ENCODE measurements at regions not wholly inside any gene's neighbourhood (a gene's known extent, or its start where the extent isn't known, plus 50 kb on each side); places are given as distances from the start of the nearest gene placed in this dataset.

GRCh38 chr10:4506095-4506494 is 319.9 kb upstream of the AKR1E2 start:
- DNase-seq = no peak
- Histone ChIP-seq H3K27ac (no peak overlapping the region), H3K36me3 (no peaks in the 10 kb centered on the region), H3K4me1 (no peaks in the 10 kb centered on the region), H3K4me3 (no peak overlapping the region), H3K9me3 (no peaks in the 10 kb centered on the region), H3K27me3 (no peaks in the 10 kb centered on the region)
- TF ChIP-seq CTCF (IDR thresholded peaks at IDR 0.05) (no peak), POLR2A (IDR thresholded peaks at IDR 0.05) (no peak), EP300 (IDR thresholded peaks at IDR 0.05; ENCODE audit: low read depth) (no peak), POLR2AphosphoS5 (IDR thresholded peaks at IDR 0.05) (no peak)
- 87 to 96% methylated on average over 2 of the region's 2 CpGs for WGBS, 2 donors (ENCODE audit: low coverage in 1 of 2)
- in situ Hi-C loops (cut with MboI; ENCODE audit: low pct_ligation_motif_present in 1 of 4, low pct_unique_long_range_greater_than_20kb in 1 of 4, low sequenced_read_pairs in 3 of 4) (loop anchor here in 3 of 4 donors (25.0 kb wide), 2 partner anchors 256 to 1294 kb away; no protein-coding TSS in a partner anchor), intact Hi-C loops (cut with DNase I; ENCODE audit: low total_unique reads) (no loop called here)

- Histone ChIP-seq H3K27ac (no peak overlapping the region), H3K4me1 (no peaks in the 10 kb centered on the region), H3K9me3 (no peaks in the 10 kb centered on the region), H3K36me3 (no peaks in the 10 kb centered on the region), H3K4me3 (no peak overlapping the region), H3K27me3 (no peaks in the 10 kb centered on the region)
- WGBS, 2 donors (ENCODE audit: low coverage in 1 of 2) = 89 to 93% methylated on average over 4 to 5 of the region's 5 CpGs
- in situ Hi-C loops (cut with MboI; ENCODE audit: low pct_ligation_motif_present in 1 of 4, low pct_unique_long_range_greater_than_20kb in 1 of 4, low sequenced_read_pairs in 3 of 4) = loop anchor here in 3 of 4 donors (25.0 kb wide), 2 partner anchors 258 to 1292 kb away; no protein-coding TSS in a partner anchor
- no peak for DNase-seq
- intact Hi-C loops (cut with DNase I; ENCODE audit: low total_unique reads) = no loop called here
- TF ChIP-seq POLR2AphosphoS5 (IDR thresholded peaks at IDR 0.05) = no peak
- TF ChIP-seq POLR2A (IDR thresholded peaks at IDR 0.05) = no peak
- no peak for TF ChIP-seq EP300 (IDR thresholded peaks at IDR 0.05; ENCODE audit: low read depth)
- TF ChIP-seq CTCF (IDR thresholded peaks at IDR 0.05) = no peak
These were observed 321.5 kb upstream of the AKR1E2 start for GRCh38 chr10:4504550-4504949.

- TF ChIP-seq EP300 (IDR thresholded peaks at IDR 0.05; ENCODE audit: low read depth) (no peak), POLR2AphosphoS5 (IDR thresholded peaks at IDR 0.05) (no peak), POLR2A (IDR thresholded peaks at IDR 0.05) (no peak), CTCF (IDR thresholded peaks at IDR 0.05) (no peak)
- Histone ChIP-seq H3K36me3 (no peaks in the 10 kb centered on the region), H3K27ac (no peak overlapping the region), H3K4me3 (no peak overlapping the region), H3K9me3 (no peaks in the 10 kb centered on the region), H3K4me1 (peaks cover 0 to 5% (median 2%) of the 10 kb centered on the region in 4 donors), H3K27me3 (no peaks in the 10 kb centered on the region)
- in situ Hi-C loops (cut with MboI; ENCODE audit: low pct_ligation_motif_present in 1 of 4, low pct_unique_long_range_greater_than_20kb in 1 of 4, low sequenced_read_pairs in 3 of 4) = loop anchor here in 3 of 4 donors (25.0 kb wide), 2 partner anchors 259 to 1291 kb away; no protein-coding TSS in a partner anchor
- intact Hi-C loops (cut with DNase I; ENCODE audit: low total_unique reads) = no loop called here
- no peak for DNase-seq
- WGBS, 2 donors (ENCODE audit: low coverage in 1 of 2) = 95 to 96% methylated on average over 2 of the region's 2 CpGs
These were observed 322.9 kb upstream of the AKR1E2 start for GRCh38 chr10:4503076-4503475.

- Histone ChIP-seq H3K4me3 (no peak overlapping the region), H3K27me3 (no peaks in the 10 kb centered on the region), H3K4me1 (peaks cover 0 to 8% (median 3%) of the 10 kb centered on the region in 4 donors), H3K9me3 (no peaks in the 10 kb centered on the region), H3K27ac (no peak overlapping the region), H3K36me3 (no peaks in the 10 kb centered on the region)
- 66 to 75% methylated on average over 2 of the region's 2 CpGs for WGBS, 2 donors (ENCODE audit: low coverage in 1 of 2)
- no peak for DNase-seq
- intact Hi-C loops (cut with DNase I; ENCODE audit: low total_unique reads) (no loop called here), in situ Hi-C loops (cut with MboI; ENCODE audit: low pct_ligation_motif_present in 1 of 4, low pct_unique_long_range_greater_than_20kb in 1 of 4, low sequenced_read_pairs in 3 of 4) (loop anchor here in 3 of 4 donors (25.0 kb wide), 2 partner anchors 261 to 1289 kb away; no protein-coding TSS in a partner anchor)
- TF ChIP-seq POLR2A (IDR thresholded peaks at IDR 0.05) (no peak), CTCF (IDR thresholded peaks at IDR 0.05) (no peak), POLR2AphosphoS5 (IDR thresholded peaks at IDR 0.05) (no peak), EP300 (IDR thresholded peaks at IDR 0.05; ENCODE audit: low read depth) (no peak)
These were observed 324.7 kb upstream of the AKR1E2 start for GRCh38 chr10:4501306-4501705.
